GM12892 (cell line): ENCODE measurements at regions not wholly inside any gene's neighbourhood (a gene's known extent, or its start where the extent isn't known, plus 50 kb on each side); places are given as distances from the start of the nearest gene placed in this dataset.

Experiments used
- POLR2A ChIP-seq: IDR thresholded peaks from 2 replicates; pipeline ENCODE4 v1.6.1; 2011; ENCODE audit warnings: low read depth, low read length, control low read depth
- TAF1 ChIP-seq: IDR thresholded peaks from 2 replicates; pipeline ENCODE4 v1.6.1; 2011; ENCODE audit warnings: low read depth, mild to moderate bottlenecking, control low read depth, low read length, borderline replicate concordance

DNA sequence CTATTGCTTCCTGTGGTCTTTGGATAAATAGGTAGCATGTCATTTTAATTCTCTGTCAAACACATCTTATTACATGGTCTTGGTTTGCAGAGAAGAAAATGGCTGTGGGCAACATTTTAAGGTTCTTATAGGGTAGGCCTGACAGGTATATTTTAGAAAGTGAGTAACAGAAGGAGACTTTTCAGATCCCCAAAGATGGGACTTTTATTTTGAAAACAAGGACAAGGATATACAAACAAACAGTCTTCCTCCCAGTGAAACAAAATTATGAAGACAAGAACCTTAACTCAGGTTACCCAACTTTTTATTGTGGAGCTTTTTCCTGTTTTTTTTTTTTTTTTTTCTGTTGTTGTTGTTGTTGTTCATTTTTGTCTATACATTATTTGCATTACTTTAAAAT is 916.2 kb downstream of the NTRK3 start:
- TF ChIP-seq POLR2A (no peak), TAF1 (no peak)
